ENCODE measurements at regions not wholly inside any gene's neighbourhood (a gene's known extent, or its start where the extent isn't known, plus 50 kb on each side); places are given as distances from the start of the nearest gene placed in this dataset.

GRCh38 chr10:80971461-80971860 is 433.8 kb downstream of the SH2D4B start:
- H3K27ac ChIP-seq: no peak overlapping the region
- TF ChIP-seq EP300 (IDR thresholded peaks at IDR 0.05): no peak
- no peak for TF ChIP-seq POLR2A (IDR thresholded peaks at IDR 0.05)
- TF ChIP-seq, protein P1, sequence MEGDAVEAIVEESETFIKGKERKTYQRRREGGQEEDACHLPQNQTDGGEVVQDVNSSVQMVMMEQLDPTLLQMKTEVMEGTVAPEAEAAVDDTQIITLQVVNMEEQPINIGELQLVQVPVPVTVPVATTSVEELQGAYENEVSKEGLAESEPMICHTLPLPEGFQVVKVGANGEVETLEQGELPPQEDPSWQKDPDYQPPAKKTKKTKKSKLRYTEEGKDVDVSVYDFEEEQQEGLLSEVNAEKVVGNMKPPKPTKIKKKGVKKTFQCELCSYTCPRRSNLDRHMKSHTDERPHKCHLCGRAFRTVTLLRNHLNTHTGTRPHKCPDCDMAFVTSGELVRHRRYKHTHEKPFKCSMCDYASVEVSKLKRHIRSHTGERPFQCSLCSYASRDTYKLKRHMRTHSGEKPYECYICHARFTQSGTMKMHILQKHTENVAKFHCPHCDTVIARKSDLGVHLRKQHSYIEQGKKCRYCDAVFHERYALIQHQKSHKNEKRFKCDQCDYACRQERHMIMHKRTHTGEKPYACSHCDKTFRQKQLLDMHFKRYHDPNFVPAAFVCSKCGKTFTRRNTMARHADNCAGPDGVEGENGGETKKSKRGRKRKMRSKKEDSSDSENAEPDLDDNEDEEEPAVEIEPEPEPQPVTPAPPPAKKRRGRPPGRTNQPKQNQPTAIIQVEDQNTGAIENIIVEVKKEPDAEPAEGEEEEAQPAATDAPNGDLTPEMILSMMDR (IDR thresholded peaks at IDR 0.05): no peak
- H3K27me3 ChIP-seq: no peaks in the 10 kb centered on the region
- no peak for ATAC-seq
- WGBS, 2 donors (ENCODE audit: low coverage in 1 of 2): 33 to 60% methylated on average over 1 of the region's 1 CpG
- H3K9me3 ChIP-seq: no peaks in the 10 kb centered on the region
- H3K4me1 ChIP-seq: no peaks in the 10 kb centered on the region
- no peaks in the 10 kb centered on the region for H3K36me3 ChIP-seq
- H3K4me3 ChIP-seq: no peak overlapping the region

DNA sequence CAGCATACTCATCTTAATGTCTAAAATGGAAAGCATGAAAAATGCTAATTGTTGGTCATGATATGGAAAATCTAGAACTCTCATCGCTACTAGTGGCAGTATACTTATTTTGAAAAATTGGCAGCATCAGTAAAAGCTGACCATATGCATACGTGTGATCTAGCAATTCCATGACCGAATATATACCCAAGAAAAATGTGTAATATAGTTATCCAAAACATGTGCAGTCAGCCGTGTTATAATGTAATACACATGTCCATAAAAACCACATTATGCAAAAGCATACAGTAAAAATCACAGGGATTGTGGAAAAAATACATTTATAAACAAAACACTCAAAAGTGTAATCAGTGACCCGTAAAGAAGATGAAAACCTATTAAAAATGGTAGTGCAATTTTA is 439.0 kb downstream of the SH2D4B start:
- Histone ChIP-seq H3K4me3 (no peak overlapping the region), H3K9me3 (no peaks in the 10 kb centered on the region), H3K36me3 (no peaks in the 10 kb centered on the region), H3K27me3 (no peaks in the 10 kb centered on the region), H3K4me1 (no peaks in the 10 kb centered on the region), H3K27ac (no peak overlapping the region)
- TF ChIP-seq EP300 (IDR thresholded peaks at IDR 0.05) (no peak), POLR2AphosphoS5 (IDR thresholded peaks at IDR 0.05) (no peak), POLR2A (IDR thresholded peaks at IDR 0.05) (no peak)
- TF ChIP-seq, protein P1 (IDR thresholded peaks at IDR 0.05): no peak
- WGBS, 2 donors (ENCODE audit: low coverage in 1 of 2): 64 to 73% methylated on average over 5 of the region's 5 CpGs
- ATAC-seq: no peak

- no peak overlapping the region for H3K27ac ChIP-seq
- TF ChIP-seq, protein P1 (IDR thresholded peaks at IDR 0.05): no peak
- ATAC-seq: no peak
- H3K4me3 ChIP-seq: no peak overlapping the region
- no peaks in the 10 kb centered on the region for H3K36me3 ChIP-seq
- H3K27me3 ChIP-seq: no peaks in the 10 kb centered on the region
- H3K4me1 ChIP-seq: no peaks in the 10 kb centered on the region
- H3K9me3 ChIP-seq: no peaks in the 10 kb centered on the region
- 44 to 57% methylated on average over 1 of the region's 1 CpG for WGBS, 2 donors (ENCODE audit: low coverage in 1 of 2)
These were observed 447.4 kb downstream of the SH2D4B start for GRCh38 chr10:80985102-80985501.

GRCh38 chr10:80986596-80986995 is 448.9 kb downstream of the SH2D4B start:
- no peak overlapping the region for H3K27ac ChIP-seq
- no peaks in the 10 kb centered on the region for H3K36me3 ChIP-seq
- no peak for ATAC-seq
- 20 to 55% methylated on average over 2 to 3 of the region's 3 CpGs for WGBS, 2 donors (ENCODE audit: low coverage in 1 of 2)
- no peaks in the 10 kb centered on the region for H3K4me1 ChIP-seq
- no peak overlapping the region for H3K4me3 ChIP-seq
- TF ChIP-seq POLR2AphosphoS5 (IDR thresholded peaks at IDR 0.05) (no peak), POLR2A (IDR thresholded peaks at IDR 0.05) (no peak), EP300 (IDR thresholded peaks at IDR 0.05) (no peak)
- TF ChIP-seq, protein P1 (IDR thresholded peaks at IDR 0.05): no peak
- H3K27me3 ChIP-seq: no peaks in the 10 kb centered on the region
- H3K9me3 ChIP-seq: no peaks in the 10 kb centered on the region

DNA sequence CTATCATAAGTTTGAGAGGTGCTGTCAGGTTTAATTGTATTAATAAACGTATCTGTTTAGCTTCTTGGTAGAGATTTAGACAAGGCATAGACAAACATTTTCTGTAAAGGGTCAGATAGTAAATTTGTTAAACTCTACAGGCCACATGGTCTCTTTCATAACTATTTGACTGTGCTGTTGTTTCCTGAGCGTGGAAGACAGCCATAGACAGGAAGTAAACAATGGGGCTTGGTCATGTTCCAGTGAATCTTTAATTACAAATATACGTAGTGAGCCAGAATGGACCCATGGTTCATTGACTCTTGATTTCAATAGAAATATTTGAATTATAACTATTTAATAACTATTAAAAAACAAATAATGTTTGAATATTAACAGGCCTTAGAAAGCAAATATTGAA is 451.1 kb downstream of the SH2D4B start:
- ATAC-seq: no peak
- Histone ChIP-seq H3K4me3 (no peak overlapping the region), H3K9me3 (no peaks in the 10 kb centered on the region), H3K27me3 (no peaks in the 10 kb centered on the region), H3K4me1 (no peaks in the 10 kb centered on the region), H3K36me3 (no peaks in the 10 kb centered on the region), H3K27ac (no peak overlapping the region)
- TF ChIP-seq POLR2AphosphoS5 (IDR thresholded peaks at IDR 0.05) (no peak), POLR2A (IDR thresholded peaks at IDR 0.05) (no peak), EP300 (IDR thresholded peaks at IDR 0.05) (no peak)
- TF ChIP-seq, protein P1 (IDR thresholded peaks at IDR 0.05): no peak
- 16 to 33% methylated on average over 3 of the region's 3 CpGs for WGBS, 2 donors (ENCODE audit: low coverage in 1 of 2)
